ENCODE measurements at regions not wholly inside any gene's neighbourhood (a gene's known extent, or its start where the extent isn't known, plus 50 kb on each side); places are given as distances from the start of the nearest gene placed in this dataset.

DNA sequence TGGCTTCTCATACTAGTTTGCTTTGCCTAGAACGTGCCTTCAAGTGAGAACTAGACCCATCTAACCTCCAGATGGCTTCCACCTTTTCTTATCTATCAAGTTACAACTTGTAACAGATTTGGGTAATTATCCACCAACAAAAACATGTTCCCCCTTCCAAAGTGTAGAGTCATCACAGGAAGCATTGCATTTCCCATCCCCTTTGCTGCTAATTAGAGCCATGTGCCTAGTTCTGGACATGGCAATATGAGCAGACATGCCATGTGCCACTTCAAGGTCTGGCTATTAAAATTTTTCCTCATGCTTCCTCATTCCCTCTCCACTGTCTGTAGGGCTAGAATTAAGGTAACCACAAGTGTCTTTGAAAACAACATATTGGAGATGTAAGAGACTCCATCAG is 814.4 kb downstream of the TENT5A start:
- TF ChIP-seq MAX (IDR thresholded peaks at IDR 0.05; ENCODE audit: low read depth, low read length) (no peak), CTCF (IDR thresholded peaks at IDR 0.05; ENCODE audit: low read depth, low read length) (no peak)

Measured in NB4 (cell line).